GM12865 (cell line): ENCODE measurements at regions not wholly inside any gene's neighbourhood (a gene's known extent, or its start where the extent isn't known, plus 50 kb on each side); places are given as distances from the start of the nearest gene placed in this dataset.

Experiments used
- DNase-seq: peaks from one replicate; pipeline ENCODE4 v3.0.0; 2010; ENCODE audit warnings: low read depth
- H3K4me3 ChIP-seq: 2 replicates; pipeline ENCODE4 v1.5.1; 2011; ENCODE audit warnings: mild to moderate bottlenecking, low read depth, low read length, control low read depth
- TF ChIP-seq, protein P1 (sequence below): IDR thresholded peaks from 2 replicates; pipeline ENCODE4 v1.5.1; 2011; ENCODE audit warnings: low read length, control low read depth, low read depth, inconsistent platforms; ENCODE audit not compliant: insufficient read depth; ENCODE audit errors: missing control alignments

GRCh38 chr1:58844176-58844575, 60.3 kb upstream of the JUN start:
- TF ChIP-seq, protein P1, sequence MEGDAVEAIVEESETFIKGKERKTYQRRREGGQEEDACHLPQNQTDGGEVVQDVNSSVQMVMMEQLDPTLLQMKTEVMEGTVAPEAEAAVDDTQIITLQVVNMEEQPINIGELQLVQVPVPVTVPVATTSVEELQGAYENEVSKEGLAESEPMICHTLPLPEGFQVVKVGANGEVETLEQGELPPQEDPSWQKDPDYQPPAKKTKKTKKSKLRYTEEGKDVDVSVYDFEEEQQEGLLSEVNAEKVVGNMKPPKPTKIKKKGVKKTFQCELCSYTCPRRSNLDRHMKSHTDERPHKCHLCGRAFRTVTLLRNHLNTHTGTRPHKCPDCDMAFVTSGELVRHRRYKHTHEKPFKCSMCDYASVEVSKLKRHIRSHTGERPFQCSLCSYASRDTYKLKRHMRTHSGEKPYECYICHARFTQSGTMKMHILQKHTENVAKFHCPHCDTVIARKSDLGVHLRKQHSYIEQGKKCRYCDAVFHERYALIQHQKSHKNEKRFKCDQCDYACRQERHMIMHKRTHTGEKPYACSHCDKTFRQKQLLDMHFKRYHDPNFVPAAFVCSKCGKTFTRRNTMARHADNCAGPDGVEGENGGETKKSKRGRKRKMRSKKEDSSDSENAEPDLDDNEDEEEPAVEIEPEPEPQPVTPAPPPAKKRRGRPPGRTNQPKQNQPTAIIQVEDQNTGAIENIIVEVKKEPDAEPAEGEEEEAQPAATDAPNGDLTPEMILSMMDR: no peak
- no peak for DNase-seq
- H3K4me3 ChIP-seq: no peak overlapping the region

DNA sequence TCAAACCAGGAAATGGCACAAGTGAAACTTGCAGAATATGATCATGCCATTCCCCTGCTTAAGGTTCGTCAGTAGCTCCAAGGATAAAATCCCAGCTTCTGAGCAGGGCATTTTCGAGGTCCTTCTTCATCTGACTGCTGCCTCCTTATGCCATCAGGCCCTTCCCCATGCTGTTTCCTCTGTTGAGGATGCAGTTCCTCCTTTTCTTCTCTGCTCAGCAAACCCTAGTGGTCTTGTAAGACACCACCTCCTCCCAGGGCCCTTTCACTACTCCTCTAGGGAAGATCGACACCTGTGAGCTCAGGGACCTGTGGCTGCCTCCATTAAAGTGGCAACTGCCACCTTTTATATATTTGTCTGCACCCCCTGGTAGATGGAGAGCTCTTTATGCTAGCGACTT, 62.1 kb upstream of the JUN start:
- no peak overlapping the region for H3K4me3 ChIP-seq
- TF ChIP-seq, protein P1: no peak
- DNase-seq: no peak

DNA sequence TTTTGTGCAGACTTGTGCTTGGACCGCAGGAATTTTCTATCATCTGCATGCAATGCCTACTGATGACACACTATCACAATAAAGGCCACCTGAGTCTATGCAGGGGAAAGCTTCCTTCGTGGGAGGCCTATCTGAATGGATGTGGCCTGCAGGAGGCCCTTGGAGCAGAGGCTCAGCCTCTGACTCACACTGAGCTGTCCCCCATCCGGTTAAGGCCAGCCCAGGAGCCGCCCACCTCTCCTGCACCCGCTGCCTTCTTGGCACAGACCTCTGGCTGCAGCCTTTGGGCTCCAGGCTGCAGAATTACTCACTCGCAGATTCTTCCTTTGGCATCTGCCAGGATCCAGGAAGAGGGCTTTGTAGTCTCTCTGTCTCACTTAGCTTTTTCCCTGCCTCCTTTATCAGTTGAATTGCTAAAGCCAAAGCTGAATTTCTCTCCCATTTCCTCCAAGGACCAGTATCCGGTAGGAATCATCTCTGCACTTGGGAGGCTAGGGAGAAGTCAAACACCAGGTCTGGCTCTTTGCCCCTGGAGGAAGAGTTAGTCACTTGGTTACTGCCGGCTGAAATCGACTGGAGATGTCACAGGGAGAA, 65.1 kb upstream of the JUN start:
- H3K4me3 ChIP-seq: no peak overlapping the region

GRCh38 chr1:58849551-58849950, 65.7 kb upstream of the JUN start:
- TF ChIP-seq, protein P1: no peak
- DNase-seq: no peak
- no peak overlapping the region for H3K4me3 ChIP-seq

More for the DNA sequence above, 65.1 kb upstream of the JUN start:
- TF ChIP-seq, protein P1: no peak
- no peak for DNase-seq

DNA sequence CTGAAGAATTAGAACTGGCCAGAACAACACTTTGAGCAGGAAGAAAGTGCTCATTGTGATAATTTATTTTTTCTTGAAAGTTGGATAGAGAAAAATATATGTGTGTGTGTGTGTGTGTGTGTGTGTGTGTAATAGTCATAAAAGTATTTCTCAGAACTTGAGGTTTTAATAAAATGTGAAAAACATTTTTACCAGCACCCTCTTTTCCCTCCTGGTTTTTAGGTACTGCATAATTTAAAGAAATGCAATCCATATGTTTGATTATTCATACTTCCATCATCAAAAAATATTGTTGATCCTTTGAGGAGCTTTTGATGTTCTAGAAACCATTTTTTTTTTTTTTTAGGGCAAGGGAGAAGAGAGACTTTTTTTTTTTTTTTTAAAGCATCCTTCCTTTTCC, 66.8 kb upstream of the JUN start:
- no peak overlapping the region for H3K4me3 ChIP-seq
- DNase-seq: no peak
- TF ChIP-seq, protein P1: no peak

- no peak for DNase-seq
- TF ChIP-seq, protein P1: no peak
- H3K4me3 ChIP-seq: no peak overlapping the region
These were observed 69.1 kb upstream of the JUN start for GRCh38 chr1:58852731-58853485.
